ENCODE measurements at regions not wholly inside any gene's neighbourhood (a gene's known extent, or its start where the extent isn't known, plus 50 kb on each side); places are given as distances from the start of the nearest gene placed in this dataset.

GRCh38 chr12:58140395-58140794 lies 199.0 kb downstream of the ATP23 start:
- no peak for DNase-seq

GRCh38 chr12:58142991-58143390 lies 201.6 kb downstream of the ATP23 start:
- no peak for DNase-seq

DNA sequence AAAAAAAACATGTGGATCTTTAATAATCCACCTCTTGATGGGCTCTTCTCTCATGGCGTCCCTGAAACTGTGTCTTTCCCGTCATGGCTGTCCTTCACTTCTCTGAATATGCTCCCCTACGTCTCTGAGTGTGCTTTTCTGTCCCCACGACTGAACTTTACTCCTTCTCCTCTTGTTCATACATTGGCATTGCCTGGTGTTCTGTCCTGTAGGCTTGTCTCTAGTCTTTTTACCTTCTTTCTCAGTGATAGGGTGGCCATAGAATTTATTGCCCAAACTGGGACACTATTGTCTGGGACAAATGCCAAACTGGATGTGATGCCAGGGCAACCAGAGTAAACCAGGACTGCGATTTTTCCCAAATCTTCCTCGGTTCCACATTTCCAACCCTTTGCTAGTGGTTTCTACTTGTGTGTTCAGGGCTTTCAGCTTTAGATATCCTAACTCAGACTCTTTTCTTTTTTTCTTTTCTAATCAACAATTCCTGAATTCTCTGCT lies 202.2 kb downstream of the ATP23 start:
- no peak for DNase-seq

- no peak for DNase-seq
Observed at GRCh38 chr12:58148405-58148804, 207.0 kb downstream of the ATP23 start.

- no peak for DNase-seq
Observed at GRCh38 chr12:58148976-58149375, 207.6 kb downstream of the ATP23 start.

DNA sequence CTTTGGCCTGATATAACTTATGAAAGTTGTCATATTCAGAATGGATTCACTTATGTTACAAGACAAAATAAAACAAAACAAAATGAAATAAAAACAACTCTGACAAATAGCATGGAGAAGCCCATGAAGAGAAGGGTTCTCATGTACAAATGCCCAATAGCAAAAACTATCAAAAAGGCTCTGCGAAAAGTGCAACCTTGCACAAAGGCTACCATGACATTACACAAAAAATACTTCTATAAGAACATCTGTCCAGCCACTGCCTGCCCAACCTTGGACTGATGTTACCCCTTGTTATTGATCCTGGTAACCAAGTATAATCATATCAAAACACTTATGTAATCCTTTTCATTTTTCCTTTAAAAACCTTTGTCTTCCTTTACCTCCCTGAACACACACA lies 213.0 kb downstream of the ATP23 start:
- no peak for DNase-seq

DNA sequence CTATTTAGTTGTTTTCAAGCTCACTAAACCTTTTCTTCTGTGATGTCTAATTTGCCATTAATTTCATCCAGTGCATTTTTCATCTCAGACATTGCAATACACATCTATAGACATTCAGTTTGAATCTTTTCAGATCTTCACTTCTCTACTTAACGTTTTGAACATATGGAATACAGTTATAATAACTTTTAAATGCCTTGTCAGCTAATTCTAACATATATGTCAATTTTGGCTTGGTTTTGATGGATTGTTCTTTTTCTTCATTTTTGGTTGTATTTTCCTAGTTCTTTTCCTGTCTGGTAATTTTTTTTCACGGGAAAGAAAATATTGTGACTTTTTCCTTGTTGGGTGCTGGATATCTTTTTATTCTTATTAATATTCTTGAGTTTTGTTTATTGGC lies 215.3 kb downstream of the ATP23 start:
- no peak for DNase-seq

DNA sequence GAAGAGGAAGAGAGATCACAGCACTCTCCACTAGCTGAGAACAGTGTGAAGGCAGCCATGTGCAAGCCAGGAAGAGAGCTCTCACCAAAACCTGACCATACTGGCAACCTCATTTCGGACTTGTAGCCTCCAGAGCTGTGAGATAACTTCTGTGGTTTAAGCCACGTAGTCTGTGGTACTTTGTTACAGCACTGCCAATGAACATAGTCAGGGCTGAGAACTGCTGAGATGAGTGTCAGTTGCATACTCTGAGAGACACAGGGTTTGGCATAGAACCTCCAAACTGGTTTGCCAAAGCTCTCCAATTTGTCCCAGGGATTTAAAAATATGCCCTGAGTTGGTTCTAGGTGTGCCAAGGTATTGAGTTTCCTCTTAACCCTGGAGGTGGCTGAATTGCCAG lies 218.6 kb downstream of the ATP23 start:
- no peak for DNase-seq

DNA sequence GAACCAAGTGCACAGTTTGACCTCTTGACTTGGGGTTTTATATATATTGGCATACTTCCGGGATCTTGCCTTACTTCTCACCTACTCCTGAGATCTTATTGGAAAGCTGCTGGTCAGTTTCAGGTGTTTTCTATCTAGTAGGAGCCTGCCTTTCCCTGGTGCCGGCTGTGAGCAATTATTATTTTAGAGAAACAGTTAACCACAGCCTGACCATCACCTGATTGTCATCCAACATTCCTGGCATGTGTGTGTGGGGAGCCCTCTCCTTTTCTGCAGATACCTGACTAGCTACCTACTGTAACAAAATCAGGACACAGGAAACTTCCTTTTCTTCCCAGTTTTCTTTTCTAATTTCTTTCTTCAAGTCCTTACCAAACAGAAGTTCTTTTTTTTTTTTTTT lies 220.4 kb downstream of the ATP23 start:
- DNase-seq = no peak

GRCh38 chr12:58163021-58163420 lies 221.7 kb downstream of the ATP23 start:
- peak; percentile 29 for DNase-seq

DNA sequence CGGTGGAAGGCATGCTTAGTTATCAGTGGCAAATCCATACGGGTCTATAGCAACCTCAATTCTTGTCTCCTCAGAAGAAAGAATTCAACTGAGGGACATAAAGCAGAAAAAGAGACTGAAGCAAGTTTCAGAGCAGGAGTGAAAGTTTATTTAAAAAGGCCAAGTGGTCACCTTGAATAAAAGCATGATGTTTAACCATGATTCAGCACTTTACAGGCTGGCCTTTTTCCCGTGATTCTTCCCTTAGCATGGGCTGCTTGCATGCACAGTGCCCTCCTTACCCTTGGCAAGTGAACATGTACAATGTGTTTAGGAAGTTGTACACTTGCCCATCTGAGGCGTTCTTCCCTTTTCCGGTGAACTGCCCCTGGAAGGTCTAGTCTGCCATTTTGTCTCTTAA lies 225.3 kb downstream of the ATP23 start:
- no peak for DNase-seq

DNA sequence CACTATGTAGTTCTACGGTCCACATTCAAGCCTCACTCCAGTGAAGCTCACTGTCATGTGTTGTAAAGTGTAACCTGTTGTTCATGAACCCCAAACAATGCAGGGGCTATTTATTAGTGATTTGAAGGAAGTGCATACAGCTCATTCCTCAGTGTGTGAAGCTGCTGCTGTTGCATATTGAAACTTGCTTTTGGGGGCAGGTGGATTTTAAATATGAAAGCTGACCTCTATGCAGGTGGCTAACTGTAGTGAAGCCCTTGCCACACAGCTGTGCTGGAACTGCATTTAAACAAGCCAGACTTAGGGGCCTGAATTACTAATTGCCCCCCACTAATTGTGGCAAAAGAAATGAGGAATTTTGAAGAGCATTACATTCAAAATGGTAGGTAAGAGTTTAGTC lies 226.3 kb downstream of the ATP23 start:
- no peak for DNase-seq

- DNase-seq = no peak
Observed at GRCh38 chr12:58169826-58170225, 228.5 kb downstream of the ATP23 start.

DNA sequence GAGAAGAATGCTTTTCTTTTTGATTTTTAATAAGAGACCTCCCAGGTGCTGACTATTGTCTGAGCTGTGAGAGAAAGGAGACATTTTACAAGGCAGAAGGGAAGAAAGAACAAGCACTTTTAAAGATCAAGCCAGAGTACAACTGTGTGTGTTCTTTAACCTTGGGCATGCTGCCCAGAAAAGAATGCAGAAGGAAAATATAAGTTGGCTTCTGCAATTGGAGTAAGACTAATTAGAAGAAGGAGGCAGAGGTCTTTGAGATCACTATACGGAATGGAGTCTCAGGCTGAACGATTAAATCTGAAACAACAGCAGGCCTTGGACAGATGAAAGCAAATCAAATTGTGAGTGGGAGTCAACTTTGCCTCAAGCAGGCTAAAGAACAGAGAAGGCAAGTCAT lies 230.5 kb downstream of the ATP23 start:
- peak; percentile 32 for DNase-seq

DNA sequence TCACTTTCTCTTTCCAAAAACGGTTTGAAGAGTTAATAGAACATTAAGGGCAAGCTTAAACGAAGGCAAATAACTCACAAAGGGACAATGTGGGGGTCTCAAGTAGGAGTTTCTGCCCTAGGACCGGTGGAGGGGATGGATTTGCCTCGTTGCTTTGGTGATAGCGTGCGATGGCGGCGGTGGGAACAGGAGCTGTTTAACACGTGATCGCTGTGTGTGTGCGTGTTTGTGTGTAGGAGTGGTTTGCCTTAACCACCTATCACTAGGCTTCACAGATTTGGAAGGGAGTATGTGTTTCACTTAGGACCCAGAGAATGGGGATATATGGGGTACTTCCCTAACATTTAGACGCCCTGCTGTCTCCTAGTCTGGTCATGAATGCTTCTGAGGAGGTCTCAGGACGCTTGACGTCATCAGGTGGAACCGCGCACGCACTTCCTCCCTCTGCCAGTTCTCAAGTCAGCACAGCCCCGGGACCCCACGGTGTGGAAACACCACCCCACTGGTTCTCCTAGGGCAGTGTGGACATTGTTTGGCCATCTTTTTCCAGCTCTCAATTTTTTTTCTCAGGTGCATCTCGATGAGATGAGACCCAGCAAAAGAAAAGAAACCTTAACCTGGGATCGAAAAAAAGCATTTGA lies 231.2 kb downstream of the ATP23 start:
- DNase-seq = no peak

DNA sequence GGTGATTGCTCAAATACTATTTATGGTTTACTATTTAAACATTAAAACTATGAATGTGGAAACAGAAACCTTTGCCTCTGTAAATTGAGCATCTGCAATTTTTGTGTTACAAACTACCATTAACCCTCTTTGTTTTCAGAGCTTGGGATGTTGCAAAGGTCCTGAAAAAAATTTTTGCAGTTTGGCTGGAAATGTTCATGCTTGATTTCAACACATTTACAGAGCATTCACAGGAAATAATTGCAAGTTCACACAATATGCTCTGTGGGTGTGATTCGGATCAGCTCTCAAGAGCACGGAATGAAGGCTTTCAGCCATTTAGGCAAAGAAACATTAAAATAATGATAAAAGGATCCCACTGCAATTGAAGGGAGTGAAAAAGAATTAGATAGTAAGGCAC lies 232.9 kb downstream of the ATP23 start:
- peak; percentile 11 for DNase-seq

DNA sequence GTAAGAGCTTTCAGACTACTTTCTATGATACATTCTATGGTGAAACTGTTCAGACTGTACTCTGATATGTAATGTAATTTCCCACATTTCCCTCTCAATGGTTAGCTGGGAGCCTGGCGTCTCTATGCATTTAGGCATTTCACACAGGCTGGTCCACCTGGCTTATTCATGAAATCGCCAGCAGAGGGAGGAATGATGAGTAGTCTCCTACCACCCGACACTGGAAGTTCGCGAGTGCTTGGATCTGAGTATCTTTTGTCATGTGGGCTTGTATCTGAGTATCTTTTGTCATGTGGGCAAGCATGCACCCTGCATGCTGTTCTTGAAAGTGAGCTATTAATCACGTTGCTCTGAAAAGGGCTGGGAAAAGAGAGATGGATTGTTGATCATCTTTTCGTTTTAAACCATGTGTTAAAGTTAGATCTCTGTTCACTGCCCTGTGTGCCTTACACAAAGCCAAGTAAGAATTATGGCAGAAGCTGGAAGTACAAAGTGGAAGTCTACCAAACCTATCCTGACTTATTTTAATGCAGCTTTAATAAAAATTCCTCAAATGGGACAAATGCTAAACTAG lies 235.0 kb downstream of the ATP23 start:
- DNase-seq = no peak

GRCh38 chr12:58177366-58177765 lies 236.0 kb downstream of the ATP23 start:
- DNase-seq = no peak

- no peak for DNase-seq
Observed at GRCh38 chr12:58184212-58184611, 242.8 kb downstream of the ATP23 start.

GRCh38 chr12:58186401-58186800 lies 245.0 kb downstream of the ATP23 start:
- DNase-seq = no peak

GRCh38 chr12:58186914-58187313 lies 245.5 kb downstream of the ATP23 start:
- DNase-seq = no peak

GRCh38 chr12:58189030-58189429 lies 247.7 kb downstream of the ATP23 start:
- no peak for DNase-seq

- DNase-seq = no peak
Observed at GRCh38 chr12:58189893-58190292, 248.5 kb downstream of the ATP23 start.

- no peak for DNase-seq
Observed at GRCh38 chr12:58190618-58191017, 249.3 kb downstream of the ATP23 start.

DNA sequence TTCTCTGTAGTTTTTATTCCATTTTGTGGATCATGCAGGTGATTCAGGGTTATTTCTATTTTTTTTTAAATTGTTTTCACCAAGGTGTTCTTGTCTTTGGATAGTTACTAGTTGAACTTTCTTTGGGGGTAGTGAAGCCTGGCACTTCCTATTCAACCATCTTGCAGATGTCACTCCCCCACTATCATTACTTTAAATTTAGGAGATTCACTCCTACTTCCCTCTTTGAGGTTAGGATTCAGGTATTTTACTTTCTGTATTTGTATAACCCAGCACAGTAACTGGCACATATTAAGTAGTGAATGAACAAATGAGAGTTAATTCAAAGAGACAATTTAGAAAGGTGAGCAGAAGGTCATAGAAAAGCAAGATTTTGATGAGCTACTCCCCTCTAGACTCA lies 255.6 kb downstream of the ATP23 start:
- no peak for DNase-seq

Measured in hindlimb muscle (tissue), 1 donor.